GM12878 (cell line): ENCODE measurements at regions not wholly inside any gene's neighbourhood (a gene's known extent, or its start where the extent isn't known, plus 50 kb on each side); places are given as distances from the start of the nearest gene placed in this dataset.

Experiments used
- ATAC-seq: fragments of 200-7000 bp; cut with Tn5 transposase; 3 replicates; pipeline ENCODE4 v1.9.1; 2020; ENCODE audit warnings: mild to moderate bottlenecking, moderate library complexity
- BruUV-seq: library from RNA; stranded (reverse); fragments of 400-500 nt; replicated peaks from 2 replicates; lab custom pipeline; 2021; lab: Mats Ljungman, UMichigan
- CTCF ChIA-PET: fragments of 300-600 bp; sonication (Branson Sonifier 250); formaldehyde crosslinking; extraction: SDS; loops from one replicate; lab custom pipeline; 2021; ENCODE audit warnings: inconsistent platforms; lab: Yijun Ruan, JAX
- POLR2A ChIA-PET: fragments of 350-600 bp; formaldehyde crosslinking; extraction: SDS; loops from one replicate; lab custom pipeline; 2021; ENCODE audit warnings: inconsistent platforms; lab: Charles Lee
- RAD21 ChIA-PET: fragments of 300-600 bp; sonication (Branson Sonifier 250); formaldehyde crosslinking; loops from one replicate; lab custom pipeline; 2023; ENCODE audit warnings: antibody characterized with exemption; ENCODE audit not compliant: unreplicated experiment; lab: Charles Lee
- SMC1A ChIA-PET: fragments of 300-600 bp; sonication (Branson Sonifier 250); formaldehyde crosslinking; loops from one replicate; lab custom pipeline; 2023; ENCODE audit not compliant: unreplicated experiment, uncharacterized antibody; lab: Charles Lee
- DNase-seq: peaks from one replicate; pipeline ENCODE4 v3.0.0-alpha.2; 2011; ENCODE audit warnings: low read depth, low spot score
- FAIRE-seq: peaks from 3 replicates; lab custom pipeline; 2011; peaks lifted over from hg19 to GRCh38; lab: Jason Lieb, UNC
- H2AFZ ChIP-seq: 2 replicates; pipeline ENCODE4 v1.6.0; 2011; ENCODE audit warnings: low read depth, low read length, control low read depth; ENCODE audit not compliant: control insufficient read depth
- H3K27ac ChIP-seq: 2 replicates; pipeline ENCODE4 v1.5.1; 2011; ENCODE audit warnings: control low read depth; ENCODE audit not compliant: control insufficient read depth, insufficient read depth
- H3K27me3 ChIP-seq, 2 experiments: replicated peaks in 1 of 2; 2 replicates each; pipeline versions ENCODE4 v1.6.0 to v1.6.1; 2011; ENCODE audit warnings: low read length in 1 of 2; ENCODE audit not compliant: control insufficient read depth in 2 of 2, insufficient read depth in 2 of 2
- H3K36me3 ChIP-seq, 2 experiments: 2 replicates each; pipeline ENCODE4 v1.5.1; 2011; ENCODE audit warnings: low read length in 1 of 2; ENCODE audit not compliant: control insufficient read depth in 2 of 2, insufficient read depth in 2 of 2
- H3K4me1 ChIP-seq: 2 replicates; pipeline ENCODE4 v1.6.1; 2011; ENCODE audit warnings: mild to moderate bottlenecking, low read length, moderate library complexity, mixed read lengths; ENCODE audit not compliant: control insufficient read depth, insufficient read depth
- H3K4me2 ChIP-seq: 2 replicates; pipeline ENCODE4 v1.6.0; 2011; ENCODE audit warnings: control low read depth; ENCODE audit not compliant: control insufficient read depth, insufficient read depth
- H3K4me3 ChIP-seq: fragments of 200-600 bp; sonication (generic); 2 replicates; pipeline ENCODE4 v1.5.1; 2016
- H3K79me2 ChIP-seq: 2 replicates; pipeline ENCODE4 v1.6.0; 2011; ENCODE audit warnings: low read length; ENCODE audit not compliant: control insufficient read depth, insufficient read depth
- H3K9ac ChIP-seq: 2 replicates; pipeline ENCODE4 v1.8.0; 2011; ENCODE audit warnings: low read length, control low read depth, mixed read lengths; ENCODE audit not compliant: control insufficient read depth, insufficient read depth
- H3K9me3 ChIP-seq: replicated peaks from 3 replicates; pipeline ENCODE4 v1.5.1; 2011; ENCODE audit warnings: mild to moderate bottlenecking, low read length; ENCODE audit not compliant: control insufficient read depth, insufficient read depth
- H4K20me1 ChIP-seq: 2 replicates; pipeline ENCODE4 v1.6.0; 2011; ENCODE audit not compliant: control insufficient read depth, insufficient read depth
- ATF2 ChIP-seq: IDR thresholded peaks from 2 replicates; pipeline ENCODE4 v1.6.1; 2012; ENCODE audit warnings: low read length, inconsistent platforms
- EGR1 ChIP-seq, 2 experiments: IDR thresholded peaks; 1 replicate in 1 of 2; 2 replicates in 1 of 2; pipeline ENCODE4 v1.6.1; 2011 to 2012; ENCODE audit warnings: low read depth in 2 of 2, low read length in 2 of 2, borderline replicate concordance in 1 of 2, mild to moderate bottlenecking in 1 of 2, moderate library complexity in 1 of 2
- GABPA ChIP-seq: IDR thresholded peaks from 2 replicates; pipeline ENCODE4 v1.6.1; 2014; ENCODE audit warnings: antibody characterized with exemption, low read depth, mild to moderate bottlenecking, inconsistent platforms
- KLF5 ChIP-seq: fragments of 450-650 bp; IDR thresholded peaks from 2 replicates; pipeline ENCODE4 v1.6.1; 2014; ENCODE audit warnings: mild to moderate bottlenecking; ENCODE audit not compliant: partially characterized antibody
- MLLT1 ChIP-seq: fragments of 450-650 bp; IDR thresholded peaks from 2 replicates; pipeline ENCODE4 v1.6.1; 2016; ENCODE audit warnings: mild to moderate bottlenecking
- RAD21 ChIP-seq: IDR thresholded peaks from 2 replicates; pipeline ENCODE4 v1.6.1; 2011; ENCODE audit warnings: mild to moderate bottlenecking, low read depth, low read length, moderate library complexity; ENCODE audit not compliant: insufficient read depth
- RAD51 ChIP-seq: fragments of 450-650 bp; IDR thresholded peaks from 2 replicates; pipeline ENCODE4 v1.6.1; 2016; ENCODE audit warnings: moderate library complexity, mild to moderate bottlenecking, inconsistent platforms
- RFX5 ChIP-seq: IDR thresholded peaks from 2 replicates; pipeline ENCODE4 v1.6.1; 2011; ENCODE audit warnings: low read depth, low read length, improper control_type of control experiment
- SREBF1 ChIP-seq: IDR thresholded peaks from 2 replicates; pipeline ENCODE4 v1.6.1; 2012; ENCODE audit warnings: mild to moderate bottlenecking, low read length
- ZSCAN29 ChIP-seq: fragments of 450-650 bp; IDR thresholded peaks from 2 replicates; pipeline ENCODE4 v1.6.1; 2017; ENCODE audit warnings: mild to moderate bottlenecking, moderate library complexity
- WGBS: methylation state at CpG from one replicate; pipeline ENCODE4 v1.1.6; 2016; ENCODE audit warnings: low lambda C conversion rate; ENCODE audit not compliant: insufficient replicate concordance, insufficient coverage; ENCODE audit errors: missing lambda C conversion rate; 5-methylcytosine and 5-hydroxymethylcytosine counted together
- in situ Hi-C: fragments of 300-500 bp; cut with MboI; formaldehyde crosslinking; loops from 9 replicates; pipeline ENCODE4 v1.14.3; 2018; ENCODE audit warnings: mixed read lengths
- intact Hi-C: fragments of 100-400 bp; cut with micrococcal nuclease; formaldehyde crosslinking; loops from one replicate; pipeline ENCODE4 v1.14.2; 2022; ENCODE audit not compliant: unreplicated experiment

GRCh38 chr5:147996379-147996778, 67.4 kb upstream of the SPINK5 start:
- WGBS, result 31% methylated on average over 5 of the region's 5 CpGs
- TF ChIP-seq RAD21 (no peak), GABPA (no peak), ATF2 (no peak), RAD51 (no peak), EGR1 (IDR thresholded peaks at IDR 0.05; ENCODE audit: borderline replicate concordance in 1 of 2, low read depth in 2 of 2, low read length in 2 of 2) (no peak), RFX5 (no peak)
- TF ChIP-seq, all 136 proteins: peak for 0
- Histone ChIP-seq H3K36me3 (no peaks in the 10 kb centered on the region), H3K79me2 (no peaks in the 10 kb centered on the region), H3K4me2 (no peak overlapping the region), H4K20me1 (no peaks in the 10 kb centered on the region), H3K4me3 (no peak overlapping the region), H3K4me1 (no peaks in the 10 kb centered on the region), H3K9me3 (no peaks in the 10 kb centered on the region), H3K27ac (no peak overlapping the region), H2AFZ (no peak overlapping the region), H3K9ac (no peak overlapping the region), H3K27me3 (no peaks in the 10 kb centered on the region)
- ChIA-PET CTCF (no interaction called here), SMC1A (no interaction called here), RAD21 (no interaction called here), POLR2A (no interaction called here)
- BruUV-seq, result no TSS peak
- FAIRE-seq (no peak), DNase-seq (no peak), ATAC-seq (no peak)
- intact Hi-C loops (no loop called here), in situ Hi-C loops (no loop called here)

GRCh38 chr5:147995846-147996245, 67.9 kb upstream of the SPINK5 start:
- Histone ChIP-seq H2AFZ (no peak overlapping the region), H4K20me1 (no peaks in the 10 kb centered on the region), H3K79me2 (no peaks in the 10 kb centered on the region), H3K9ac (no peak overlapping the region), H3K4me2 (no peak overlapping the region), H3K4me3 (no peak overlapping the region), H3K4me1 (no peaks in the 10 kb centered on the region), H3K36me3 (no peaks in the 10 kb centered on the region), H3K27me3 (no peaks in the 10 kb centered on the region), H3K9me3 (no peaks in the 10 kb centered on the region), H3K27ac (no peak overlapping the region)
- in situ Hi-C loops, result no loop called here
- ChIA-PET RAD21 (no interaction called here), CTCF (no interaction called here), POLR2A (no interaction called here), SMC1A (no interaction called here)
- FAIRE-seq, result no peak
- no peak for TF ChIP-seq RAD21
- no peak for TF ChIP-seq SREBF1
- no peak for TF ChIP-seq RFX5
- TF ChIP-seq KLF5, result no peak
- no peak for TF ChIP-seq MLLT1
- no peak for TF ChIP-seq ZSCAN29
- WGBS, result 20% methylated on average over 4 of the region's 4 CpGs
- no peak for DNase-seq
- no TSS peak for BruUV-seq
- intact Hi-C loops, result no loop called here
- no peak for ATAC-seq
